Loucy (cell line): ENCODE measurements at regions not wholly inside any gene's neighbourhood (a gene's known extent, or its start where the extent isn't known, plus 50 kb on each side); places are given as distances from the start of the nearest gene placed in this dataset.

Source experiments
- EZH2phosphoT487 ChIP-seq: fragments of 200-600 bp; IDR thresholded peaks from 2 replicates; pipeline ENCODE4 v1.6.1; 2018; ENCODE audit warnings: antibody characterized with exemption, mild to moderate bottlenecking, moderate library complexity, borderline replicate concordance
- TF ChIP-seq, protein P1 (sequence below): fragments of 200-600 bp; sonication (generic); conservative IDR thresholded peaks from 2 replicates; pipeline ENCODE4 v1.5.1; 2014; ENCODE audit warnings: mild to moderate bottlenecking, antibody characterized with exemption, low read length

DNA sequence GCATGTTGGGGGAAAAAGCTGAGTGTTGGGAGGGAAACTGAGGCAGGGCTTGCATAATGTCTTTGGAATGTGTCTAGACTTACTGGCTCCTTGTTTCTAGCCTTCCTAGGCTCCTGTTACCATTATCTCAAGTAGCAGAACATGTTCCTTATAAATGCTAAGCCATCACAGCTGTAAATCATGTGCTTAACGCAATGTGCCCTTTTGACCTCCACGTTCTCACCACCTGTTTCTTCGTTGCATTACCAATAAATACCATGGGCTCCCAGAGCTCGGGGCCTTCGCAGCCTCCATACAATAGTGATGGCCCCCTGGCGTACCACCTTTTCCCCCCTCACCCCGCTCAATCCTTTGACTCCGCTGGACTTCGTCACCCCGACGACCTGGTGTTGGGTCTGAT is 54.0 kb upstream of the CWC22 start:
- no peak for TF ChIP-seq EZH2phosphoT487
- TF ChIP-seq, protein P1, sequence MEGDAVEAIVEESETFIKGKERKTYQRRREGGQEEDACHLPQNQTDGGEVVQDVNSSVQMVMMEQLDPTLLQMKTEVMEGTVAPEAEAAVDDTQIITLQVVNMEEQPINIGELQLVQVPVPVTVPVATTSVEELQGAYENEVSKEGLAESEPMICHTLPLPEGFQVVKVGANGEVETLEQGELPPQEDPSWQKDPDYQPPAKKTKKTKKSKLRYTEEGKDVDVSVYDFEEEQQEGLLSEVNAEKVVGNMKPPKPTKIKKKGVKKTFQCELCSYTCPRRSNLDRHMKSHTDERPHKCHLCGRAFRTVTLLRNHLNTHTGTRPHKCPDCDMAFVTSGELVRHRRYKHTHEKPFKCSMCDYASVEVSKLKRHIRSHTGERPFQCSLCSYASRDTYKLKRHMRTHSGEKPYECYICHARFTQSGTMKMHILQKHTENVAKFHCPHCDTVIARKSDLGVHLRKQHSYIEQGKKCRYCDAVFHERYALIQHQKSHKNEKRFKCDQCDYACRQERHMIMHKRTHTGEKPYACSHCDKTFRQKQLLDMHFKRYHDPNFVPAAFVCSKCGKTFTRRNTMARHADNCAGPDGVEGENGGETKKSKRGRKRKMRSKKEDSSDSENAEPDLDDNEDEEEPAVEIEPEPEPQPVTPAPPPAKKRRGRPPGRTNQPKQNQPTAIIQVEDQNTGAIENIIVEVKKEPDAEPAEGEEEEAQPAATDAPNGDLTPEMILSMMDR = no peak
